ENCODE measurements at regions not wholly inside any gene's neighbourhood (a gene's known extent, or its start where the extent isn't known, plus 50 kb on each side); places are given as distances from the start of the nearest gene placed in this dataset.

DNA sequence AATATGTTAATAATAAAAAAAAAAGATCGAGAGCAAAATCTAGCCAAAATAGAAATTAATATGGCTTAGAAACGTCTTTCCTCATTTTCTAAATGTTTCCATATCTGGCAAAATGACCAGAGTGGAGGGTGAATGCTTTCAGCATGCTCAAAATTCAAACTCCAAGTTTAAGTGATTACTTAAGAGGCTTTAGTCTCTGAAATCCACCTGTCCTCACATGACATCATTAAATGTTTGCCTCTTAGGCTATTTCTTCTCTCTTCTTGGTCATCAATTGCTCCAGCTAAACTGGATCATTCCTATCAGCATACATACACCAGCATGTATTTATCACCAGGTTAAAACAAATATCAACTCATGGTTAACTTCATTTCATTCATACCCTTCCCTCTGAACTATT lies 54.5 kb upstream of the ATXN3L start:
- no peak for TF ChIP-seq TAF1 (IDR thresholded peaks at IDR 0.05; ENCODE audit: borderline replicate concordance, insufficient read depth, low read length)
- TF ChIP-seq, protein P1, sequence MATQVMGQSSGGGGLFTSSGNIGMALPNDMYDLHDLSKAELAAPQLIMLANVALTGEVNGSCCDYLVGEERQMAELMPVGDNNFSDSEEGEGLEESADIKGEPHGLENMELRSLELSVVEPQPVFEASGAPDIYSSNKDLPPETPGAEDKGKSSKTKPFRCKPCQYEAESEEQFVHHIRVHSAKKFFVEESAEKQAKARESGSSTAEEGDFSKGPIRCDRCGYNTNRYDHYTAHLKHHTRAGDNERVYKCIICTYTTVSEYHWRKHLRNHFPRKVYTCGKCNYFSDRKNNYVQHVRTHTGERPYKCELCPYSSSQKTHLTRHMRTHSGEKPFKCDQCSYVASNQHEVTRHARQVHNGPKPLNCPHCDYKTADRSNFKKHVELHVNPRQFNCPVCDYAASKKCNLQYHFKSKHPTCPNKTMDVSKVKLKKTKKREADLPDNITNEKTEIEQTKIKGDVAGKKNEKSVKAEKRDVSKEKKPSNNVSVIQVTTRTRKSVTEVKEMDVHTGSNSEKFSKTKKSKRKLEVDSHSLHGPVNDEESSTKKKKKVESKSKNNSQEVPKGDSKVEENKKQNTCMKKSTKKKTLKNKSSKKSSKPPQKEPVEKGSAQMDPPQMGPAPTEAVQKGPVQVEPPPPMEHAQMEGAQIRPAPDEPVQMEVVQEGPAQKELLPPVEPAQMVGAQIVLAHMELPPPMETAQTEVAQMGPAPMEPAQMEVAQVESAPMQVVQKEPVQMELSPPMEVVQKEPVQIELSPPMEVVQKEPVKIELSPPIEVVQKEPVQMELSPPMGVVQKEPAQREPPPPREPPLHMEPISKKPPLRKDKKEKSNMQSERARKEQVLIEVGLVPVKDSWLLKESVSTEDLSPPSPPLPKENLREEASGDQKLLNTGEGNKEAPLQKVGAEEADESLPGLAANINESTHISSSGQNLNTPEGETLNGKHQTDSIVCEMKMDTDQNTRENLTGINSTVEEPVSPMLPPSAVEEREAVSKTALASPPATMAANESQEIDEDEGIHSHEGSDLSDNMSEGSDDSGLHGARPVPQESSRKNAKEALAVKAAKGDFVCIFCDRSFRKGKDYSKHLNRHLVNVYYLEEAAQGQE (IDR thresholded peaks at IDR 0.05; ENCODE audit: insufficient read depth in 1 of 2, low read depth in 2 of 2, low read length in 2 of 2): no peak
- TF ChIP-seq POLR2AphosphoS5 (IDR thresholded peaks at IDR 0.05; ENCODE audit: low read depth, low read length): no peak
- TF ChIP-seq SIN3A (IDR thresholded peaks at IDR 0.05; ENCODE audit: borderline replicate concordance, insufficient read depth, low read length): no peak
- no peak for TF ChIP-seq FOXP2 (optimal IDR thresholded peaks at IDR 0.05; ENCODE audit: borderline replicate concordance, extremely low read depth, extremely low read length, insufficient read depth)

DNA sequence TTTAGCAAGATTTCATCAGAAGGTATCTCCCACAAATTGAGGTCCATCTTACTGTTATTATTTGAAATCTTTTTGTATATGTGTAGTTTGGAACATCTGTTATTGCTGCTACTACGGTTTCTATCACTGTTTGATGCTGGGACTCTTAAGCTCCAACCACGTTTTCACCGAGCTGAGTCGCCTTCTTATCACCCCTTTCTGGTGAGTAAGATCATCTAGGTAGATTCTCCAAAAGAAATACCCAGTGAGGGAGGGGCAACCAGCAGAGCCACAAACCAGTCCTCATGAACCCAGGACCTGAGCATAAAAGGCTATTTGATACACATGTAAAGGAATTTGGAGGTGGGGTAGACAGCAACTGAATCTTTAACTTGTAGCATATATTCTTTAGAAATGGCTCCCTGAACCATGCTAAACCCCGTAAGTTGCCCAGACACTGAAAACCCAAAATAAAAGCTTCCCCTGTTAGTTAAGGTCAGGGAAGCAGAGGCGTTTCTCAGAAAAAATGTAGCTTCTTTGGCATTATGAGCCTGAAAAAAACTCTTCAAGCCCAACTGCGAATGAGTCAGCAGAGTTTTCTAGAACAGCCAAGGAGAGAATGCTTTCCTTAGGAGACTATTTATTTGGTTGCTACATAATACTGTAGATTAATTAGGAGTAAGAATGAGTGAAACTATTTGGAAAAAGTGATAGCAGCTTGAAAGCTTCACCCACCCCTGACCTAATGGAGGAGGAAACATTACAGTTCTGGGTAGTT lies 53.8 kb upstream of the ATXN3L start:
- TF ChIP-seq, protein P1 (IDR thresholded peaks at IDR 0.05; ENCODE audit: insufficient read depth in 1 of 2, low read depth in 2 of 2, low read length in 2 of 2): no peak
- TF ChIP-seq POLR2AphosphoS5 (IDR thresholded peaks at IDR 0.05; ENCODE audit: low read depth, low read length): no peak
- no peak for TF ChIP-seq TAF1 (IDR thresholded peaks at IDR 0.05; ENCODE audit: borderline replicate concordance, insufficient read depth, low read length)
- no peak for TF ChIP-seq SIN3A (IDR thresholded peaks at IDR 0.05; ENCODE audit: borderline replicate concordance, insufficient read depth, low read length)
- TF ChIP-seq FOXP2 (optimal IDR thresholded peaks at IDR 0.05; ENCODE audit: borderline replicate concordance, extremely low read depth, extremely low read length, insufficient read depth): no peak

DNA sequence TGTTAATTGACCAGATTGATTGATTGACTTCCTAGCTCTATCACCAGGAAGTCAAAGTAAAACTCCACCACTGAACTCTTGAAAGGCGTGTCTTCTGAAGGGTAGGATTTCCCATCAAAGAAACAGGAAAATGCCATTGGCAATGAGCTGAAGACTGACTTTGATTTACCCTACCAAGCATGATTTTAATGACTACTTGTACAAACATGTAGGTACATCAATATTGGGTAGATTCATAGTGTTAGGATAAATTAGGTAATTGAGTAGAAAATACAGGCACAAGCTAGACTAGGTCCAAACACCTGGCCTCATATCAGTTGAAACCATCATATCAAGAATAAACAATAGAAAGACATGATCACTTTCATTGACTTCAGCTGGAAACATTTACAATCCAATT lies 53.2 kb upstream of the ATXN3L start:
- TF ChIP-seq TAF1 (IDR thresholded peaks at IDR 0.05; ENCODE audit: borderline replicate concordance, insufficient read depth, low read length) (no peak), SIN3A (IDR thresholded peaks at IDR 0.05; ENCODE audit: borderline replicate concordance, insufficient read depth, low read length) (no peak), POLR2AphosphoS5 (IDR thresholded peaks at IDR 0.05; ENCODE audit: low read depth, low read length) (no peak), FOXP2 (optimal IDR thresholded peaks at IDR 0.05; ENCODE audit: borderline replicate concordance, extremely low read depth, extremely low read length, insufficient read depth) (no peak)
- TF ChIP-seq, protein P1 (IDR thresholded peaks at IDR 0.05; ENCODE audit: insufficient read depth in 1 of 2, low read depth in 2 of 2, low read length in 2 of 2): no peak

DNA sequence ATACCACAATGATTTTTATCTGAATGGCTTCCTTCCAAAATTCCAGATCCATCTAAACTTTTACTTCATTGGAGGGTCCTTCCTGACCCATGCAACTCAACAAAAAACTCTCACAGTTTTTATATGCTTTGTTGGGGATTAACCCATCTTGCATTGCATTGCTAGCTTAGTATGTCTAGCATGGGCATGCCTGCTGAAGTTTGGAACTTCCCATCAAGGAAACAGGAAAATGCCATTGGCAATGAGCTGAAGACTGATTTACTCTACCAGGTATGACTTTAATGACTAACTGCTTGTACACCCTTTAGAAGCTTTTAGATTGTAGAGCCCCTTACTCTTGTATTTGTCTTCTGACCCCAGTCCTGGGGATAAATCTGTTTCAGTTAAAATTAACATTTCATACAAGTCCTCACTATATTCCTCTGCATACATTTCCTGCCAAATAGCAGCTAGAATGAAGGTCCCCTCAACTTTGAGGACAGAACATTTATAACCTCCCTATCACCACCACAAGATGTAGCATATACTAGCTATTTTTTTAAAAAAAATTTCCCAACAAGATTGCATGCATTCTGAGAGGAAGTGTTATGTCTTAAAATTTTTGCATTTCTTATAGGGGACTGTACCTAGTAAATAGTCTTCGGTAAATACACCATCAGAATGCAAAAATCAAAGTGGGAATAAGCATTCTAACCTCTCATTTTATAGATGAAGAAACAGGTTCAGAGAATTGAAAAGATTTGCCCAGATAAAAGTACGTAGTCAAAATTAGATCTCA lies 52.5 kb upstream of the ATXN3L start:
- no peak for TF ChIP-seq POLR2AphosphoS5 (IDR thresholded peaks at IDR 0.05; ENCODE audit: low read depth, low read length)
- TF ChIP-seq SIN3A (IDR thresholded peaks at IDR 0.05; ENCODE audit: borderline replicate concordance, insufficient read depth, low read length): no peak

DNA sequence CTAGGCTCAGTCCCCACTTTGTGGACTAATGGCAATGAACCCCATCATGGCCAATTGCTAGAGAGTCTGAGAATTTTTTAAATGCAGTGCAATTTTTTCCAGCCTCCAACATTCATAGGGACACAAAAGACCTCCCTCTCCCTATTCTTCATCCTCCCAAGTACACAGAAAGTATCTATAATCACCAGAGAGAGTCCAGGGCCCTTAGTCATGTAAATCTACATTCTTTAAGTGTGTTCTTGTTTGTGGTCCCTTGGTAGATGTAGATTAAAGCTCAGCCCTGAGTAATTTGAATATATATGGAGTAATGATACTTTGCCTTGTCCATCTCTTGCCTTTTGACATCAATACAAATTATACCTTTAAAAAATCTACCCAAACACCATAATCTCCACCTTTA lies 51.3 kb upstream of the ATXN3L start:
- TF ChIP-seq, protein P1 (IDR thresholded peaks at IDR 0.05; ENCODE audit: insufficient read depth in 1 of 2, low read depth in 2 of 2, low read length in 2 of 2): no peak
